ENCODE measurements at regions not wholly inside any gene's neighbourhood (a gene's known extent, or its start where the extent isn't known, plus 50 kb on each side); places are given as distances from the start of the nearest gene placed in this dataset.

DNA sequence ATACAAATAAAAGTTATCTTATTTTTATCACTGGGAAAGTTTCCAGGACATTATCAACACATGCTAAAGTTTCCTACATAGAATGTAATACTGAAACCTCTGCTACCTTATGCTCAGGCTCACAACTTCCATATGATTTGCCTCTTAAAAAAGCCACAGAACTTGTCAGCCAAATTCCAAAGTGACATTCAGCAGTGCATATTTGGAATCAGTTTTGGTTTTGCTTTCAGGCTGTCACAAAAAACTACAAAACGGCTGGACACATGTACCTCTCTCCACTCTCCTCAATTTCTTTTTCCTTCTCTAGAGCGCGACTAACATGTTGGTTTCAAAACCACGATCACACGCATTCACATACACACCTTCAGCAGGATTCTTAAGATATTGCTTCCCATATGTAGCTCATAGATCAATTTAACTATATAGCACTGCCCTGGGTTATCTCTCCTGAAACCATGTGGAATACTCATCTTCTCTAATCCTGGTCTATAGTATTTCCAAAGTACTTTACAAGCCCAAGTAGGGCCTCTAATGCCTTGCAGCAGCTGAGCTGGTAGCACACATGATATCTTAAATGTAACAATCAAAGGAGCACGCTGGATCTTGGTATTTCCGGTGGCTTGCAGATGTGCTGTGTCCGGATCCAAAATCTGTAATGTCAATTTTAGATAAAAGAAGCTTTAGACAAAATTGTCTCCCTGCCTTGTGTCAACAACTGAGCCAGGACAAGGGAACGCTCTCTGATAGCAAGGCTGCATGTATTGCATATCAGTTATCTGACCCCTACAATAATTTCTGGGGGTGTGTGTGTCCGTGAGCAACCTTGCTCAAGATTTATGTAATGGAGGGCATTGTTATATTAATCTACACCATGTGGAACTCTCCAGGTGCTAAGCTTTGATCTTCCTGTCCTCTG is 203.2 kb downstream of the DMRT2 start:
- TF ChIP-seq CTCF (IDR thresholded peaks at IDR 0.05; ENCODE audit: low read depth, low read length), result no peak
- TF ChIP-seq, protein P1, sequence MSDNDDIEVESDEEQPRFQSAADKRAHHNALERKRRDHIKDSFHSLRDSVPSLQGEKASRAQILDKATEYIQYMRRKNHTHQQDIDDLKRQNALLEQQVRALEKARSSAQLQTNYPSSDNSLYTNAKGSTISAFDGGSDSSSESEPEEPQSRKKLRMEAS (IDR thresholded peaks at IDR 0.05; ENCODE audit: low read depth, low read length), result no peak

Data from NB4 (cell line).